Activated CD8-positive, alpha-beta T cell treated with anti-CD3 and anti-CD28 coated beads for 36 hours (primary cell): ENCODE measurements at regions not wholly inside any gene's neighbourhood (a gene's known extent, or its start where the extent isn't known, plus 50 kb on each side); places are given as distances from the start of the nearest gene placed in this dataset.

Experiments used
- ATAC-seq: fragments of 200-7000 bp; cut with Tn5 transposase; one replicate; pipeline ENCODE4 v1.10.0; 2021; ENCODE audit warnings: mild to moderate bottlenecking, moderate library complexity
- CTCF ChIA-PET: fragments of 350-600 bp; sonication (Branson Sonifier 250); formaldehyde crosslinking; loops from one replicate; lab custom pipeline; 2021; ENCODE audit warnings: antibody characterized with exemption; lab: Charles Lee
- POLR2A ChIA-PET: fragments of 350-600 bp; sonication (Branson Sonifier 250); formaldehyde crosslinking; loops from one replicate; lab custom pipeline; 2021; ENCODE audit warnings: antibody characterized with exemption; lab: Charles Lee
- DNase-seq: peaks from one replicate; pipeline ENCODE4 v3.0.0-alpha.2; 2020
- H3K27ac Mint-ChIP-seq: one replicate; pipeline ENCODE4 v1.8.0; 2021; ENCODE audit warnings: mild to moderate bottlenecking, mixed read lengths
- H3K27me3 Mint-ChIP-seq: one replicate; pipeline ENCODE4 v1.8.0; 2021; ENCODE audit warnings: mixed read lengths
- H3K36me3 Mint-ChIP-seq: one replicate; pipeline ENCODE4 v1.8.0; 2021; ENCODE audit warnings: low read depth, mixed read lengths
- H3K4me1 Mint-ChIP-seq: one replicate; pipeline ENCODE4 v1.8.0; 2021; ENCODE audit warnings: low read depth, mixed read lengths
- H3K4me3 Mint-ChIP-seq: one replicate; pipeline ENCODE4 v1.8.0; 2021; ENCODE audit warnings: mild to moderate bottlenecking, moderate library complexity, mixed read lengths
- H3K9me3 Mint-ChIP-seq: one replicate; pipeline ENCODE4 v1.8.0; 2021; ENCODE audit warnings: mixed read lengths
- intact Hi-C: fragments of 100-400 bp; cut with micrococcal nuclease; formaldehyde crosslinking; loops from one replicate; pipeline ENCODE4 v1.10.0; 2022
- TF ChIP-seq, protein P1 (sequence below): fragments of 200-600 bp; IDR thresholded peaks from one replicate; pipeline ENCODE4 v1.8.0; 2022; ENCODE audit warnings: antibody characterized with exemption, mild to moderate bottlenecking

DNA sequence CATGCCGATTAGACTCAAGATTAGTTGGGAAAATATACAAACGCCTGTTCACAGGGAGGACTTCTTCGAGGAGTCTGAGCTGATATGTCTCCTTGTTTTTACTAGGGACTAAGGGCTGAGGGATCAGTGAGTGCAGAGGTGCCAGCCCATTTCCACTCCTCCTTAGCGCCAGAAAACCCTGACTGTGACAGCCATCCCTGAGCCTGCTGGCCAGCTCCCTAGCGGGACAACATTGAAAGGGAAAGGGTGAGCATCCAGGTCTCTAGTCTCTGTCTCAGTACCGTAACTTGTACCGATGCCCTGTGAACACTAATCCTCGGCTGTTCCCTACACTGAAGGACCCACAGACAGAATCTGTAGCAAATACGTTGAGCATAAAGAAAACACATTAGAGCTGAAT lies 243.4 kb downstream of the WNT5A start:
- ATAC-seq (no peak), DNase-seq (no peak)
- Mint-ChIP-seq H3K4me3 (no peak overlapping the region), H3K27ac (no peak overlapping the region), H3K4me1 (no peaks in the 10 kb centered on the region), H3K36me3 (no peaks in the 10 kb centered on the region), H3K9me3 (peaks cover 1% of the 10 kb centered on the region), H3K27me3 (no peaks in the 10 kb centered on the region)
- intact Hi-C loops: no loop called here
- POLR2A ChIA-PET: no interaction called here
- TF ChIP-seq, protein P1, sequence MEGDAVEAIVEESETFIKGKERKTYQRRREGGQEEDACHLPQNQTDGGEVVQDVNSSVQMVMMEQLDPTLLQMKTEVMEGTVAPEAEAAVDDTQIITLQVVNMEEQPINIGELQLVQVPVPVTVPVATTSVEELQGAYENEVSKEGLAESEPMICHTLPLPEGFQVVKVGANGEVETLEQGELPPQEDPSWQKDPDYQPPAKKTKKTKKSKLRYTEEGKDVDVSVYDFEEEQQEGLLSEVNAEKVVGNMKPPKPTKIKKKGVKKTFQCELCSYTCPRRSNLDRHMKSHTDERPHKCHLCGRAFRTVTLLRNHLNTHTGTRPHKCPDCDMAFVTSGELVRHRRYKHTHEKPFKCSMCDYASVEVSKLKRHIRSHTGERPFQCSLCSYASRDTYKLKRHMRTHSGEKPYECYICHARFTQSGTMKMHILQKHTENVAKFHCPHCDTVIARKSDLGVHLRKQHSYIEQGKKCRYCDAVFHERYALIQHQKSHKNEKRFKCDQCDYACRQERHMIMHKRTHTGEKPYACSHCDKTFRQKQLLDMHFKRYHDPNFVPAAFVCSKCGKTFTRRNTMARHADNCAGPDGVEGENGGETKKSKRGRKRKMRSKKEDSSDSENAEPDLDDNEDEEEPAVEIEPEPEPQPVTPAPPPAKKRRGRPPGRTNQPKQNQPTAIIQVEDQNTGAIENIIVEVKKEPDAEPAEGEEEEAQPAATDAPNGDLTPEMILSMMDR: no peak
- CTCF ChIA-PET: no interaction called here

DNA sequence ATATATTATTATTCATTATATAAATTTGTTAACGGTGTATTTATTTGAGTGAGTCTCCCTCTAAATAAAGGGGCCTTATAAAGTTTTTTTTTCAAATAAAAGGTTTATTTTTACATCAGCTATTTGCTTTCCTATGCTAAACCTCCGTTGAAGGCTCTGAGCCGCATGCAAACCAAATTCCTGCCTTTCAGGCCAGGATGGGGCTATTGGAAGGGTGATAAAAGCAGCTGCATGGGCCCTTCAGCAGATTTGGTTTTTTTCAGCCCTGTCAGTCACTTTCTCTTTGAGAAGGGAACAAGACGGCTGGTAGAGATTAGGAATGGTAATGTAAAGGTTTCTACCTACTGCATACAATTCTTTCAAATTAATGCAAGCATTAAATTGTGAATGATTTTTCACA lies 244.2 kb downstream of the WNT5A start:
- no peaks in the 10 kb centered on the region for H3K4me1 Mint-ChIP-seq
- no peak for DNase-seq
- TF ChIP-seq, protein P1: no peak
- H3K27me3 Mint-ChIP-seq: no peaks in the 10 kb centered on the region
- intact Hi-C loops: no loop called here
- ATAC-seq: no peak
- H3K27ac Mint-ChIP-seq: no peak overlapping the region
- no peak overlapping the region for H3K4me3 Mint-ChIP-seq
- no peaks in the 10 kb centered on the region for H3K36me3 Mint-ChIP-seq
- POLR2A ChIA-PET: no interaction called here
- H3K9me3 Mint-ChIP-seq: no peaks in the 10 kb centered on the region
- CTCF ChIA-PET: no interaction called here

DNA sequence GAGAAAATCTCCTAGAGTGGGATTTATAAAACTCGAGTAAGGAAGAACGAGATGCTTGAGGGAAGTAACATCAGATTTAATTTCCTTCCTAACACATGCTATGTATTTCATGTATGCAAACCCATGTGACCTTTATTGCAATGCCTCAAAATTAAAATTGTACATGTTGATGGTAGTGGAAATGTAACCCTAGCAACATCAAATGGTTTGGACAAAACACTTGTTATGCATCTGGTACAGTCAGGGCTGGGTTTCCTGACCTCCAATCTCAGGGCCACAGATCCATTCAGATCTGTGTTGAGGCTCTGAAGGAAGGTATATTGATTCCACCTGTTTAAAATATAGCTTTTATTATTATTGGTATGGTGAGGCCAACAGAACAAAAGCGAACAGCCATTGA lies 246.0 kb downstream of the WNT5A start:
- no peaks in the 10 kb centered on the region for H3K9me3 Mint-ChIP-seq
- ChIA-PET CTCF (no interaction called here), POLR2A (no interaction called here)
- H3K27me3 Mint-ChIP-seq: no peaks in the 10 kb centered on the region
- ATAC-seq (no peak), DNase-seq (no peak)
- H3K4me3 Mint-ChIP-seq: no peak overlapping the region
- TF ChIP-seq, protein P1: no peak
- H3K36me3 Mint-ChIP-seq: no peaks in the 10 kb centered on the region
- no peak overlapping the region for H3K27ac Mint-ChIP-seq
- intact Hi-C loops: no loop called here
- H3K4me1 Mint-ChIP-seq: no peaks in the 10 kb centered on the region

DNA sequence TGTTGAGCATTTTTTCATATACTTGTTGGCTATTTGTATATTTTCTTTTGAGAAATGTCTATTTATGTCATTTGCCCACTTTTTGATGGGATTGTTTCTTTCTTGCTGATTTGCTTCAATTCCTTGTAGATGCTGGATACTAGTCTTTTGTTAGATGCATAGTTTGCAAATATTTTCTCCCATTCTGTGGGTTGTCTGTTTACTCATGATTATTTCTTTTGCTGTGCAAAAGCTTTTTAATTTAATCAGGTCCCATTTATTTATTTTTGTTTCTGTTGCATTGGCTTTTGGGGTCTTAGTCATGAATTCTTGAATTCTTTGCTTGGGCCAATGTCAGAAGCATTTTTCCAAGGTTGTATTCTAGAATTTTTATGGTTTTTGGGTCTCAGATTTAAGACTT lies 251.7 kb downstream of the WNT5A start:
- TF ChIP-seq, protein P1: no peak
- no peak overlapping the region for H3K27ac Mint-ChIP-seq
- H3K9me3 Mint-ChIP-seq: peaks cover 3% of the 10 kb centered on the region
- DNase-seq (no peak), ATAC-seq (no peak)
- no peaks in the 10 kb centered on the region for H3K4me1 Mint-ChIP-seq
- no peak overlapping the region for H3K4me3 Mint-ChIP-seq
- no peaks in the 10 kb centered on the region for H3K27me3 Mint-ChIP-seq
- CTCF ChIA-PET: interaction anchor here (0.6 kb wide), 1 partner anchor 11 kb away, joined by 3 read pairs; no protein-coding TSS in a partner anchor
- intact Hi-C loops: no loop called here
- POLR2A ChIA-PET: no interaction called here
- no peaks in the 10 kb centered on the region for H3K36me3 Mint-ChIP-seq

DNA sequence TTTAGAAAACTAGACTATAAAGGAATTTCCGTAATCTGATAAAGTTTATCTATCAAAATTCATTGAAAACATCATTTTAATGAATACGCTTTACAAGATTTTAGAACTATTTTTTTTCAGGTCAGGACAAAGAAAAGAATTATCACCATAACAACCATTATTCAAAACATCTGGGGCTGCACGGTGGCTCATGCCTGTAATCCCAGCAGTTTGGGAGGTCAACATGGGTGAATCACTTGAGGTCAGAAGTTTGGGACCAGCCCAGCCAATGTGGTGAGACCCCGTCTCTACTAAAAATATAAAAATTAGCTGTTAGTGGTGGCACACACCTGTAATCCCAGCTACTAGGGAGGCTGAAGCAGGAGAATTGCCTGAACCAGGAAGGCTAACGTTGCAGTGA lies 260.4 kb downstream of the WNT5A start:
- Mint-ChIP-seq H3K4me1 (no peaks in the 10 kb centered on the region), H3K27me3 (peaks cover 1% of the 10 kb centered on the region), H3K4me3 (no peak overlapping the region), H3K9me3 (peaks cover 7% of the 10 kb centered on the region), H3K36me3 (no peaks in the 10 kb centered on the region), H3K27ac (no peak overlapping the region)
- TF ChIP-seq, protein P1: no peak
- no peak for DNase-seq
- no peak for ATAC-seq
- intact Hi-C loops: no loop called here
- ChIA-PET POLR2A (no interaction called here), CTCF (no interaction called here)
